Breast epithelium (tissue), 3 donors: ENCODE measurements at regions not wholly inside any gene's neighbourhood (a gene's known extent, or its start where the extent isn't known, plus 50 kb on each side); places are given as distances from the start of the nearest gene placed in this dataset.

Experiments
- POLR2A ChIP-seq: fragments of 450-650 bp; IDR thresholded peaks from one replicate; pipeline ENCODE4 v1.6.1; 2016; ENCODE audit warnings: antibody characterized with exemption, mild to moderate bottlenecking, moderate library complexity
- POLR2AphosphoS5 ChIP-seq, 3 donors: sonication (generic); formaldehyde crosslinking; IDR thresholded peaks; one replicate each; pipeline ENCODE4 v1.6.1; 2017; ENCODE audit warnings: antibody characterized with exemption in 3 of 3
- TF ChIP-seq, protein P1 (sequence below), 3 donors: fragments of 450-650 bp; IDR thresholded peaks; one replicate each; pipeline ENCODE4 v1.5.1; 2016 to 2017; ENCODE audit warnings: antibody characterized with exemption in 3 of 3, mild to moderate bottlenecking in 3 of 3, moderate library complexity in 3 of 3

DNA sequence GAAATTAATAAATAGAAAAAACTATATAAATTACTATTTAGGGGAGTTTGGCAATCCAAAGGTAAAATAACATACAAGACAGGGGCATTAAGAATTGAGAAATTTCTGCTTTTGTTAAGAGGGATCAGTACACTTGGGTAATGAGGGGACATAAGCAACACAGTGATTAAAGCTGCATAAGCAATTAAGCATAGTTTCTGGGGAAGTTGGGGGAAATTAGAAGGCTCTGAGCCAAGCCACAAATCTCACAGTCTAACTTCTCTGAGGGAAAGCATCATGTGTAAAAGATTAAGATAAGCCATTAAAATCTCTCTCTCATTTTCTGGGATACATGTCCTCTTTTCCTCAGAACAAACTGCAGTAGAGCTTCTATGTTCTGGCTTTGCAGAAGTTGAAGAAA is 533.9 kb upstream of the LRFN5 start:
- TF ChIP-seq POLR2A (no peak), POLR2AphosphoS5 (IDR thresholded peaks at IDR 0.05) (no peak)
- TF ChIP-seq, protein P1, sequence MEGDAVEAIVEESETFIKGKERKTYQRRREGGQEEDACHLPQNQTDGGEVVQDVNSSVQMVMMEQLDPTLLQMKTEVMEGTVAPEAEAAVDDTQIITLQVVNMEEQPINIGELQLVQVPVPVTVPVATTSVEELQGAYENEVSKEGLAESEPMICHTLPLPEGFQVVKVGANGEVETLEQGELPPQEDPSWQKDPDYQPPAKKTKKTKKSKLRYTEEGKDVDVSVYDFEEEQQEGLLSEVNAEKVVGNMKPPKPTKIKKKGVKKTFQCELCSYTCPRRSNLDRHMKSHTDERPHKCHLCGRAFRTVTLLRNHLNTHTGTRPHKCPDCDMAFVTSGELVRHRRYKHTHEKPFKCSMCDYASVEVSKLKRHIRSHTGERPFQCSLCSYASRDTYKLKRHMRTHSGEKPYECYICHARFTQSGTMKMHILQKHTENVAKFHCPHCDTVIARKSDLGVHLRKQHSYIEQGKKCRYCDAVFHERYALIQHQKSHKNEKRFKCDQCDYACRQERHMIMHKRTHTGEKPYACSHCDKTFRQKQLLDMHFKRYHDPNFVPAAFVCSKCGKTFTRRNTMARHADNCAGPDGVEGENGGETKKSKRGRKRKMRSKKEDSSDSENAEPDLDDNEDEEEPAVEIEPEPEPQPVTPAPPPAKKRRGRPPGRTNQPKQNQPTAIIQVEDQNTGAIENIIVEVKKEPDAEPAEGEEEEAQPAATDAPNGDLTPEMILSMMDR (IDR thresholded peaks at IDR 0.05), result no peak
